Thyroid gland (tissue), 4 donors: ENCODE measurements at regions not wholly inside any gene's neighbourhood (a gene's known extent, or its start where the extent isn't known, plus 50 kb on each side); places are given as distances from the start of the nearest gene placed in this dataset.
"Not testable (repeated sequence)": the region's sequence is repeated elsewhere in the genome, so short reads cannot be mapped to it uniquely, and the experiment has no call there.

Source experiments
- DNase-seq, 2 donors: peaks; one replicate each; pipeline ENCODE4 v3.0.0-alpha.2; 2019
- H3K27ac ChIP-seq, 3 donors: fragments of 200-600 bp; sonication (generic); 1 replicate in 2 of 3; 2 replicates in 1 of 3; pipeline ENCODE4 v1.5.1; 2016 to 2019; ENCODE audit warnings: mild to moderate bottlenecking in 1 of 3, moderate library complexity in 1 of 3
- H3K27me3 ChIP-seq: fragments of 200-600 bp; sonication (generic); one replicate; pipeline ENCODE4 v1.5.1; 2019
- H3K36me3 ChIP-seq, 2 donors: fragments of 200-600 bp; sonication (generic); one replicate each; pipeline ENCODE4 v1.5.1; 2016 to 2019
- H3K4me1 ChIP-seq, 2 donors: fragments of 200-600 bp; sonication (generic); one replicate each; pipeline ENCODE4 v1.5.1; 2017 to 2019
- H3K4me3 ChIP-seq, 3 donors: fragments of 200-600 bp; sonication (generic); replicated peaks in 1 of 3; 1 replicate in 2 of 3; 2 replicates in 1 of 3; pipeline ENCODE4 v1.5.1; 2016; ENCODE audit warnings: mild to moderate bottlenecking in 1 of 3
- H3K9me3 ChIP-seq: fragments of 200-600 bp; sonication (generic); one replicate; pipeline ENCODE4 v1.5.1; 2017
- POLR2A ChIP-seq, 2 donors: fragments of 450-650 bp; IDR thresholded peaks; one replicate each; pipeline ENCODE4 v1.6.1; 2017; ENCODE audit warnings: antibody characterized with exemption in 2 of 2, mild to moderate bottlenecking in 2 of 2, moderate library complexity in 1 of 2
- WGBS, 2 donors: methylation state at CpG; one replicate each; pipeline ENCODE4 v1.1.5; 2017; 5-methylcytosine and 5-hydroxymethylcytosine counted together
- intact Hi-C: fragments of 100-400 bp; cut with DNase I; formaldehyde crosslinking; loops from one replicate; pipeline ENCODE4 v1.15.1; 2023
- TF ChIP-seq, protein P1 (sequence below), 6 experiments: fragments of 200-600 bp in 3 of 6; fragments of 450-650 bp in 3 of 6; sonication (generic) in 3 of 6; IDR thresholded peaks; one replicate each; pipeline ENCODE4 v1.5.1; 2016 to 2019; ENCODE audit warnings: antibody characterized with exemption in 6 of 6, mild to moderate bottlenecking in 2 of 6, inconsistent platforms in 1 of 6, moderate library complexity in 1 of 6

DNA sequence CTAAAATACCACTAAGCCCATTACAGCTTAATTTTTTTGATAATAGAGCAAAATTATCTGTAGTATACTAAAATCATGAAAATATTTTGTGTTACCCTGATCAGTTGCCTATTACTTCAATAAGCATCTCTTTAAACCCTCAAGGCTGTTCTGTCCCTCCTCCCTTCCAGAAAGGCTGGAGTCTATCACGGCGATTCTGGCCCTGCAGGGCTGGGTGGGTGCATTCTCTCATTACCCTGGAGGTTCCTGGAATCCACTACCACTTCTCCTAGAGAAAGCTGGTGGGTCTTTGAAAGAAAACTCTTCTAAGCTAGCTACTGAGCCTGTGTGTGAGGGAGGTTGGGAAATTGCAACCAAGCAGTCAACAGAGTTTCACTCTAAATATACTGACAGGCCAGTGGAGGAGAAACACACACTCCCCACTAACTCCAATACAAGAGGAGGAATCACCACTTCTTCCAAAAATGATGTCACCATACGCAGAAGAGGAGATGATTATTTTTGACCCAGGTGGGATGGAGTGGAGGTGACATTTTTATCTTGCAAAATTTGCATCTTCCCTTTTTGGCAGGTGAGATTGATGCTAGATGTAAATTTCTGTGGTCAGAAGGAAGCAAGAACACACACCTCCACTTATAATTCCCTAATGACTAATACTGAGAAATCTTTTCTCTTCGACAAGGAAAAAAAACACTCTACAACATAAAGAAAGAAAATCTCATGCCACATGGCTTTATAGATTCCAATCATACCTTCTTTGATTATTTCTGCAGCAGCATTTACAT, 182.3 kb upstream of the PHACTR1 start:
- TF ChIP-seq, protein P1, sequence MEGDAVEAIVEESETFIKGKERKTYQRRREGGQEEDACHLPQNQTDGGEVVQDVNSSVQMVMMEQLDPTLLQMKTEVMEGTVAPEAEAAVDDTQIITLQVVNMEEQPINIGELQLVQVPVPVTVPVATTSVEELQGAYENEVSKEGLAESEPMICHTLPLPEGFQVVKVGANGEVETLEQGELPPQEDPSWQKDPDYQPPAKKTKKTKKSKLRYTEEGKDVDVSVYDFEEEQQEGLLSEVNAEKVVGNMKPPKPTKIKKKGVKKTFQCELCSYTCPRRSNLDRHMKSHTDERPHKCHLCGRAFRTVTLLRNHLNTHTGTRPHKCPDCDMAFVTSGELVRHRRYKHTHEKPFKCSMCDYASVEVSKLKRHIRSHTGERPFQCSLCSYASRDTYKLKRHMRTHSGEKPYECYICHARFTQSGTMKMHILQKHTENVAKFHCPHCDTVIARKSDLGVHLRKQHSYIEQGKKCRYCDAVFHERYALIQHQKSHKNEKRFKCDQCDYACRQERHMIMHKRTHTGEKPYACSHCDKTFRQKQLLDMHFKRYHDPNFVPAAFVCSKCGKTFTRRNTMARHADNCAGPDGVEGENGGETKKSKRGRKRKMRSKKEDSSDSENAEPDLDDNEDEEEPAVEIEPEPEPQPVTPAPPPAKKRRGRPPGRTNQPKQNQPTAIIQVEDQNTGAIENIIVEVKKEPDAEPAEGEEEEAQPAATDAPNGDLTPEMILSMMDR (IDR thresholded peaks at IDR 0.05) = no peak
- no peak for TF ChIP-seq POLR2A (IDR thresholded peaks at IDR 0.05)
- H3K4me1 ChIP-seq = no peaks in the 10 kb centered on the region
- no peak for DNase-seq
- 85 to 86% methylated on average over 4 of the region's 4 CpGs for WGBS, 2 donors
- intact Hi-C loops = no loop called here
- H3K27me3 ChIP-seq = no peaks in the 10 kb centered on the region
- H3K4me3 ChIP-seq = no peak overlapping the region
- no peaks in the 10 kb centered on the region for H3K36me3 ChIP-seq
- H3K9me3 ChIP-seq = no peaks in the 10 kb centered on the region
- H3K27ac ChIP-seq = no peak overlapping the region

DNA sequence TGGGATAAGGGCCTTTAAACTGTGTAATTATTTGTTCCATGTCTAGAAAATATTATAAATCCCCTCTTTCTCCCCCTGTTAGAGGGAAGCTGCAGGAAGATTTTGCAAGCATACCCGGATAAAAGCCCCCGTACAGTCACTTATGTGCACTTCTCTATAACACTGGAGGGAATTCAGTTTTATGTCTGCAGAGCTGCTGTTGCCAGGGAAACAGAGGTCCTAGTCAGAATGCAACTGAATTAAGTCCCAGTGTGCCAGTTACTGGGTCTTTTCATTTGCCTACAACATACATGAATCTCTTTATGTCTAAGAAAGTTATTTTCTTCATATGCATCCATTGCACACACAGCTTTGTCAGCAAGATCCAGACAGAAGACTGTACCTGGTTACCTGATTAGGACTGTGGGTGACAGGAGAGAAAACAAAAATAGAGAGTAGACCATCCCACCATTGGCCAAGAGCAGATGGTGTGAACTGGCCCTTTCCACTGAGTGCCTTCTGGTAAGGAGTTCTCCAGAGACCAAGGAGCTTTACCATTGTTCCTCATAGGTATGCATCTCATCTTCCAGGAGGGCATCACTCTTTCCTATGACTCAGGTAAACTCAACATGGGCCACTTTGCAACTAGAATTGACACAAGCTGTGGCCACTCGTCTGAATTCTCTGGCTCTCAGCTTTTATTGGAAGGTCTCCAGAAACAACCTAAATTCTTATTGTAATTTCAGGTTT, 180.8 kb upstream of the PHACTR1 start:
- WGBS, 2 donors = 51 to 65% methylated on average over 3 of the region's 3 CpGs
- no peaks in the 10 kb centered on the region for H3K36me3 ChIP-seq

DNA sequence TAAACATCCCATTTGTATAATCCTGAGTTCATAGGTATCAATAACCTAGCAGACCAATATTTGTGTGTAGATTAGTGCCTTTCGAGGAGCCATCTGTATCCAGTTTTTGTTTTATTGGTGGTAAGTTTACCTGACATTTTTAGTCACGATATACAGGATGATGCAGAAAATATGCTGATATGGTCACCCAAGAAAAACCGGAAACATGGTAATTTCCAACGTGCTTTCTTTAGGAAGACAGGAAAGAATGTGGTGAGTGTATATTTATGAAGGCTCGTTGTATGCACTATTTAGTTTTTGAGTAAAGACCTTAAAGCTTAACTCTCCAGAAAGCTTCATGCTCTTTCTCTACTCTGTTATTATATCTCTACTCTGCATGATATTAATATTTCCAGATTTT, 180.2 kb upstream of the PHACTR1 start:
- WGBS, 2 donors = 45 to 48% methylated on average over 5 of the region's 5 CpGs
- Histone ChIP-seq H3K27ac (no peak overlapping the region), H3K9me3 (no peaks in the 10 kb centered on the region), H3K4me1 (no peaks in the 10 kb centered on the region), H3K4me3 (no peak overlapping the region), H3K27me3 (no peaks in the 10 kb centered on the region), H3K36me3 (no peaks in the 10 kb centered on the region)
- intact Hi-C loops = no loop called here
- TF ChIP-seq, protein P1 (IDR thresholded peaks at IDR 0.05) = no peak
- TF ChIP-seq POLR2A (IDR thresholded peaks at IDR 0.05) = no peak
- no peak for DNase-seq

More for the DNA sequence above, 180.8 kb upstream of the PHACTR1 start:
- intact Hi-C loops = no loop called here
- Histone ChIP-seq H3K9me3 (no peaks in the 10 kb centered on the region), H3K27ac (no peak overlapping the region), H3K4me3 (no peak overlapping the region), H3K4me1 (no peaks in the 10 kb centered on the region), H3K27me3 (no peaks in the 10 kb centered on the region)
- peak in 1 of 2 donors; percentile 16 for DNase-seq
- TF ChIP-seq, protein P1 (IDR thresholded peaks at IDR 0.05) = no peak
- TF ChIP-seq POLR2A (IDR thresholded peaks at IDR 0.05) = no peak

DNA sequence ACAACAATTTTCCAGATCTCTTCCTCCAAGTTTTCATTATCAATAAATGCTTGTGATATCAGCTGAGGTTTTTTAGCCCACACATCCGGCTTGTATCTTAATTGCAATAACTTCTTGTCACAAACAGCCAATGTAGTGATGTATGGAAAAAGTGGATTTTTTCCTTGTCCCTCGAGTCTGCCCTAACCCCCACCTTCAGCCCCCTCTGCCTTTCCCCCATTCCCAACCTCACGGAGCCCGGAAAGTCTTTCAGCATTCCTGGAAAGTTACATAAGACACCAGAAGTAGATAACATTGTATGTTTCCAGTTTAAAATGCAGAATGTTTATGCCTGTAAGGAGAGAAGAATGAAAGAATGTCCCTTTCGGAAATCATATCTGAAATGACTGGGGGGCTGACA, 179.2 kb upstream of the PHACTR1 start:
- TF ChIP-seq, protein P1 (IDR thresholded peaks at IDR 0.05) = no peak
- TF ChIP-seq POLR2A (IDR thresholded peaks at IDR 0.05) = no peak
- no peak for DNase-seq
- WGBS, 2 donors = 51 to 62% methylated on average over 5 of the region's 5 CpGs
- intact Hi-C loops = no loop called here
- no peak overlapping the region for H3K27ac ChIP-seq
- H3K4me1 ChIP-seq = no peaks in the 10 kb centered on the region
- H3K9me3 ChIP-seq = no peaks in the 10 kb centered on the region
- H3K4me3 ChIP-seq = no peak overlapping the region
- no peaks in the 10 kb centered on the region for H3K27me3 ChIP-seq
- H3K36me3 ChIP-seq = no peaks in the 10 kb centered on the region

DNA sequence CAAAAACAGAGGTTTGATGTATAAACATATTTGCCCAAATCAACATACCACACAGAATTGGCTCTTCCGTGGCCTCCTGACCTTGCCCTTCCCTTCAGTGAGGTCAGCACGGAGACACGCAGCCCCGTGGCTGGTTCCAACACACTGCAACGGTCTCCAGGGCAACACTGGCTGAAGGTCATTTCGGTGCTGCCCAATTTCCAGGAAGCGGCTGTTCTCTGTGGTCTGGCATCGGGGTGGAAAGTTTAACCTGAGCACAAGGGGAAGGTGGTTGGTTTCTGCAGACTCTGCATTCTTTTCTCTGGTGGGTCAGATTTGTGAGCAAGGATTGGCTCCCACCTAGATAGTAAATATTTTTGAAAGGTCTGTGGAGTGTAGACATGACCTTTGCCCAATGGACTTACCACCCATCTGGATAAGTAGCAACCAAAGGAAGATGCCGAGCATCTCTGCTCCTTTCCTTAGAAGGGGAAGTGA, 177.6 kb upstream of the PHACTR1 start:
- TF ChIP-seq, protein P1 (IDR thresholded peaks at IDR 0.05) = no peak
- TF ChIP-seq POLR2A (IDR thresholded peaks at IDR 0.05) = no peak
- intact Hi-C loops = no loop called here
- H3K4me3 ChIP-seq = no peak overlapping the region
- 79 to 83% methylated on average over 9 of the region's 9 CpGs for WGBS, 2 donors
- peak; percentile 6 to 13 for DNase-seq
- no peaks in the 10 kb centered on the region for H3K9me3 ChIP-seq
- H3K4me1 ChIP-seq = no peaks in the 10 kb centered on the region
- H3K27ac ChIP-seq = no peak overlapping the region
- no peaks in the 10 kb centered on the region for H3K36me3 ChIP-seq
- no peaks in the 10 kb centered on the region for H3K27me3 ChIP-seq

DNA sequence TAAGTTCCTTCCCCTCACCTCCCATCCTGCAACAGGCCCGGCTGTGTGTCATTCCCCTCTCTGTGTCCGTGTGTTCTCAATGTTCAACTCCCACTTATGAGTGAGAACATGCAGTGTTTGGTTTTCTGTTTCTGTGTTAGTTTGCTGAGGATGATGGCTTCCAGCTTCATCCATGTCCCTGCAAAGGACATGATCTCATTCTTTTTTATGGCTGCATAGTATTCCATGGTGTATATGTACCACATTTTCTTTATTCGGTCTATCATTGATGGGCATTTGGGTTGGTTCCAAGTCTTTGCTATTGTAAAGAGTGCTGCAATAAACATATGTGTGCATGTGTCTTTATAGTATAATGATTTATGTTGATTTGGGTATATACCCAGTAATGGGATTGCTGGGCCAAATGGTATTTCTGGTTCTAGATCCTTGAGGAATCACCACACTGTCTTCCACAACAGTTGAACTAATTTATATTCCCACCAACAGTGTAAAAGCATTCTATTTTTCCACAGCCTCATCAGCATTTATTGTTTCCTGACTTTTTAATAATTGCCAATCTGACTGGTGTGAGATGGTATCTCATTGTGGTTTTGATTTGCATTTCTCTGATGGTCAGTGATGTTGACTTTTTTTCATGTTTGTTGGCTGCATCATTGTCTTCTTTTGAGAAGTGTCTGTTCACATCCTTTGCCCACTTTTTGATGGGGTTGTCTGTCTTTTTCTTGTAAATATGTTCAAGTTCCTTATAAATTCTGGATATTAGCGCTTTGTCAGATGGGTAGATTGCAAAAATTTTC, 174.1 kb upstream of the PHACTR1 start:
- DNase-seq, H3K4me3 ChIP-seq, H3K27ac ChIP-seq, H3K27me3 ChIP-seq, H3K36me3 ChIP-seq, H3K9me3 ChIP-seq, H3K4me1 ChIP-seq, intact Hi-C loops: not testable (repeated sequence)
- WGBS, 2 donors = 98% methylated on average over 4 of the region's 4 CpGs
